ENCODE measurements at regions not wholly inside any gene's neighbourhood (a gene's known extent, or its start where the extent isn't known, plus 50 kb on each side); places are given as distances from the start of the nearest gene placed in this dataset.

- H3K9me3 ChIP-seq: no peaks in the 10 kb centered on the region
- H3K4me3 ChIP-seq: no peak overlapping the region
- no peak for DNase-seq
- intact Hi-C loops (cut with DNase I): no loop called here
- TF ChIP-seq EP300 (IDR thresholded peaks at IDR 0.05) (no peak), POLR2AphosphoS5 (IDR thresholded peaks at IDR 0.05) (no peak), CTCF (IDR thresholded peaks at IDR 0.05) (no peak), POLR2A (IDR thresholded peaks at IDR 0.05) (no peak)
- WGBS, 2 donors: 82 to 84% methylated on average over 1 of the region's 1 CpG
- H3K27me3 ChIP-seq: no peaks in the 10 kb centered on the region
- H3K4me1 ChIP-seq: no peaks in the 10 kb centered on the region
- H3K36me3 ChIP-seq: no peaks in the 10 kb centered on the region
- H3K27ac ChIP-seq: no peak overlapping the region
Observed at GRCh38 chr20:16143596-16143995, 429.7 kb downstream of the KIF16B start.

DNA sequence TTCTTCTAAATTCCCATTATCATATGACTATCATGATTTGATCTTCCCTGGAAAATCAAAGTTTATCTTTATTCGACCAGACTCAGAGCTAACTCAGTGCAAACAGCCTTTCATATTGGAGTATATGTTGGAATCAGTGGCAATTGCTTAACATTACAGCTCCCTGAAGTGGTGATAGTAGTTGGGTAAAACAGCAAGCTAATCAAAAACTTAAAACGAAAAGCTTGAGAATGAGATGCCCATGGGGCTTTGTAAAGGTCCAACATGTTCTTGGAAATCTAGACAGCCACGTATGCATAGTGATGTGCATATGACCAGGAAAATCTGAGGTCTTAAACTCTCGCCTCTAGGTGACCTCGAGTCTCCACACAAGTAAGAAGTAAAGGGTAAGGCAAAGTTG, 437.6 kb downstream of the KIF16B start:
- H3K4me1 ChIP-seq: no peaks in the 10 kb centered on the region
- H3K27me3 ChIP-seq: no peaks in the 10 kb centered on the region
- WGBS, 2 donors: 79 to 88% methylated on average over 5 of the region's 5 CpGs
- H3K9me3 ChIP-seq: no peaks in the 10 kb centered on the region
- intact Hi-C loops (cut with DNase I): no loop called here
- no peak for TF ChIP-seq CTCF (IDR thresholded peaks at IDR 0.05)
- no peak overlapping the region for H3K27ac ChIP-seq
- no peaks in the 10 kb centered on the region for H3K36me3 ChIP-seq
- H3K4me3 ChIP-seq: no peak overlapping the region
- no peak for DNase-seq

GRCh38 chr20:16132036-16132798, 441.0 kb downstream of the KIF16B start:
- Histone ChIP-seq H3K4me1 (no peaks in the 10 kb centered on the region), H3K27ac (no peak overlapping the region), H3K36me3 (no peaks in the 10 kb centered on the region), H3K4me3 (no peak overlapping the region), H3K27me3 (no peaks in the 10 kb centered on the region), H3K9me3 (peaks cover 0 to 4% (median 0%) of the 10 kb centered on the region in 4 donors)
- whole genome bisulfite sequencing, 2 donors: 64 to 78% methylated on average over 3 of the region's 3 CpGs
- DNase-seq: no peak
- intact Hi-C loops (cut with DNase I): no loop called here
- TF ChIP-seq POLR2A (IDR thresholded peaks at IDR 0.05) (no peak), CTCF (IDR thresholded peaks at IDR 0.05) (no peak), POLR2AphosphoS5 (IDR thresholded peaks at IDR 0.05) (no peak), EP300 (IDR thresholded peaks at IDR 0.05) (no peak)

- H3K36me3 ChIP-seq: no peaks in the 10 kb centered on the region
- no peaks in the 10 kb centered on the region for H3K27me3 ChIP-seq
- intact Hi-C loops (cut with DNase I): no loop called here
- no peak overlapping the region for H3K27ac ChIP-seq
- DNase-seq: no peak
- 90 to 93% methylated on average over 7 of the region's 7 CpGs for WGBS, 2 donors
- peaks cover 0 to 2% (median 0%) of the 10 kb centered on the region in 4 donors for H3K4me1 ChIP-seq
- peaks cover 0 to 4% (median 0%) of the 10 kb centered on the region in 4 donors for H3K9me3 ChIP-seq
- TF ChIP-seq EP300 (IDR thresholded peaks at IDR 0.05) (no peak), POLR2A (IDR thresholded peaks at IDR 0.05) (no peak), POLR2AphosphoS5 (IDR thresholded peaks at IDR 0.05) (no peak), CTCF (IDR thresholded peaks at IDR 0.05) (no peak)
- no peak overlapping the region for H3K4me3 ChIP-seq
Observed at GRCh38 chr20:16129411-16129810, 443.8 kb downstream of the KIF16B start.
